Activated T-cell treated with anti-CD3 and anti-CD28 coated beads, Interleukin-2, amount 50 U/mL, for 72 hours (primary cell): ENCODE measurements at regions not wholly inside any gene's neighbourhood (a gene's known extent, or its start where the extent isn't known, plus 50 kb on each side); places are given as distances from the start of the nearest gene placed in this dataset.

Experiments
- ATAC-seq, 2 donors: fragments of 150-1000 bp; cut with Tn5 transposase; replicated peaks in 1 of 2; 2 replicates each; pipeline ENCODE4 v1.10.0; 2021; ENCODE audit warnings: moderate library complexity in 2 of 2, mild to moderate bottlenecking in 1 of 2
- DNase-seq, 2 donors: peaks; one replicate each; pipeline ENCODE4 v3.0.0; 2021 to 2022; ENCODE audit warnings: mixed read lengths in 1 of 2
- H3K27ac Mint-ChIP-seq: one replicate; pipeline ENCODE4 v1.8.0; 2022; ENCODE audit warnings: mild to moderate bottlenecking, moderate library complexity, mixed read lengths
- H3K27me3 Mint-ChIP-seq: one replicate; pipeline ENCODE4 v1.8.0; 2022; ENCODE audit warnings: low read depth, mixed read lengths
- H3K36me3 Mint-ChIP-seq, 2 donors: one replicate each; pipeline ENCODE4 v1.8.0; 2022; ENCODE audit warnings: mixed read lengths in 2 of 2, mild to moderate bottlenecking in 1 of 2; ENCODE audit not compliant: insufficient read depth in 2 of 2
- H3K4me1 Mint-ChIP-seq: one replicate; pipeline ENCODE4 v1.8.0; 2022; ENCODE audit warnings: low read depth, mixed read lengths
- H3K4me3 Mint-ChIP-seq, 2 donors: one replicate each; pipeline ENCODE4 v1.8.0; 2022; ENCODE audit warnings: mild to moderate bottlenecking in 2 of 2, mixed read lengths in 2 of 2, moderate library complexity in 2 of 2
- H3K9me3 Mint-ChIP-seq, 2 donors: one replicate each; pipeline ENCODE4 v1.8.0; 2022; ENCODE audit warnings: mixed read lengths in 2 of 2

DNA sequence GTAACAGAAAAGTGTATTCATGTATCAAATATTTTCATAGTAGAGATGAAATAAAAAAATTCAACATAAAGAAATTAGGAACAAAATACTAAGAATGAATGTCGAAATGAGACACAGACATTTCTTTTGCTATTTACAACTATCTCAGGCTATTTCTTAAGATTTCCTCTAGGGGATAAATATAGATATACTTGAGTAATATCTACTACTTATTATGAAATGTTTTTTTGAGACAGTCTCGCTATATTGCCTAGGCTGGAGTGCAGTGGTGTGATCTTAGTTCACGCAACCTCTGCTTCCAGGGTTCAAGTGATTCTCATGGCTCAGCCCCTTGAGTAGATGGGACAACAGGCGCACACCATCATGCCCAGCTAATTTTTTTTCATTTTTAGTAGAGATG is 326.1 kb downstream of the RNF144A start:
- H3K36me3 Mint-ChIP-seq: no peaks in the 10 kb centered on the region
- no peaks in the 10 kb centered on the region for H3K4me1 Mint-ChIP-seq
- no peaks in the 10 kb centered on the region for H3K27me3 Mint-ChIP-seq

DNA sequence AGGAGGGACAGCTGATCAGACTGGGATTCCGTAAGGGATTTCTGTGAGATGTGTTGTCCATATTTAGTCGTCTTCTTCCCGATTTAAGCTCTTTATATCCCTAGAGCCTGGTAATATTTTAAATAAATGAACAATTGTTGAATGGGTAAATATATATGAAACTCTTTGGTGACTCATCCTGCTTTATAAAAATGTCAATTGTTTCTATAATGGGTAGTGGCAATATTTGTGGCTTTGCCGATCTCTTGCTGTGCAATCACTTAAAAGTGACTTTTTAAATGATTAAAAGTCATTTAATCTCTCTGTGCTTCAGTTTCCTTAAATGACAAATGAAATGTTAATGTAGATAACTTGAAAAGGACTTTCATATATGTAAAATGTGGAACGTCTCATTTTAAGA is 339.2 kb downstream of the RNF144A start:
- H3K27me3 Mint-ChIP-seq: peaks cover 8% of the 10 kb centered on the region
- H3K4me1 Mint-ChIP-seq: no peaks in the 10 kb centered on the region
- H3K27ac Mint-ChIP-seq: no peak overlapping the region
- no peak overlapping the region for H3K4me3 Mint-ChIP-seq
- H3K36me3 Mint-ChIP-seq: no peaks in the 10 kb centered on the region
- no peak for DNase-seq
- H3K9me3 Mint-ChIP-seq: no peaks in the 10 kb centered on the region
- ATAC-seq: no peak

More for the DNA sequence above, 326.1 kb downstream of the RNF144A start:
- Mint-ChIP-seq H3K4me3 (no peak overlapping the region), H3K9me3 (no peaks in the 10 kb centered on the region), H3K27ac (no peak overlapping the region)
- ATAC-seq (no peak), DNase-seq (no peak)

DNA sequence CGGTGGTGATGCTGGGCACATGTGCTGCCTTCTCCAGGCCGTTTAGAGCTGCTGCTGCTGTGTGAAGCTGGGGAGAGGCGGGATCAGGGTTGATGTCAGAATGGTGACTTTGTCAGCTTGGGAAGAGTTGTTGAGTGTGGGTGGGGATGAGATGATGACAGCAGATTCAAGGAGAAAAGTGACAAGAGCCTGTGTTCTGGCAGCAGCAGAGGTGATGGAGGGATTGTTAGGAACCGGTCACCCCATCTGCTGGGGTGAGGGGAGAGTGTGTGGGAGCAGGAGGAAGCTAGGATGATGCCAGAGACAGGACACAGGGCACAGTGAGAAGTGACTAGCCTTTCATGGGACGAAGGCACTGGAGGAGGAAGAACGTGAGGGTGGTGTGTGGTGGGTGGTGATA is 345.5 kb downstream of the RNF144A start:
- Mint-ChIP-seq H3K9me3 (no peaks in the 10 kb centered on the region), H3K4me3 (no peak overlapping the region), H3K36me3 (no peaks in the 10 kb centered on the region), H3K4me1 (peaks cover 8% of the 10 kb centered on the region), H3K27me3 (peaks cover 10% of the 10 kb centered on the region), H3K27ac (no peak overlapping the region)
- ATAC-seq (no peak), DNase-seq (no peak)

DNA sequence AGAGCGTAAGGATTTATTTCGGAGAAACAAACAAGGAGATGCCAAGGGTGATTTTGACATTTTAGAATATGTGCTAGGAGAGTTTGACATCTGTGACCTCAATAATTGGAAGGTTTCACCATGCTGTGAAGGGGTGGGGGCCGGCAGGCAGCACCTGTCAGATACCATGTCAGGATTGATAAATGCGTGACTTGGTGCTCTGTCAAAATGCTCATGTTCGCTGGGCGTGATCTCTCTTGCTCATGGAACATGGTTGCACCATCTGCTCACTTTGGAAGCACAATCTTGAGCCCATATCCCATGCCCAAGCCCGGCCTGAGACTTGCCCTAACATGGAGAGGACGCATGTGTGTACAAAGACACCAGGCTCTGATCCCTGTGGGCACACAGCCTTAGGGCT is 347.6 kb downstream of the RNF144A start:
- no peak overlapping the region for H3K27ac Mint-ChIP-seq
- H3K4me1 Mint-ChIP-seq: peaks cover 8% of the 10 kb centered on the region
- no peaks in the 10 kb centered on the region for H3K9me3 Mint-ChIP-seq
- H3K27me3 Mint-ChIP-seq: peaks cover 10% of the 10 kb centered on the region
- no peak overlapping the region for H3K4me3 Mint-ChIP-seq
- ATAC-seq: no peak
- DNase-seq: no peak
- H3K36me3 Mint-ChIP-seq: no peaks in the 10 kb centered on the region

DNA sequence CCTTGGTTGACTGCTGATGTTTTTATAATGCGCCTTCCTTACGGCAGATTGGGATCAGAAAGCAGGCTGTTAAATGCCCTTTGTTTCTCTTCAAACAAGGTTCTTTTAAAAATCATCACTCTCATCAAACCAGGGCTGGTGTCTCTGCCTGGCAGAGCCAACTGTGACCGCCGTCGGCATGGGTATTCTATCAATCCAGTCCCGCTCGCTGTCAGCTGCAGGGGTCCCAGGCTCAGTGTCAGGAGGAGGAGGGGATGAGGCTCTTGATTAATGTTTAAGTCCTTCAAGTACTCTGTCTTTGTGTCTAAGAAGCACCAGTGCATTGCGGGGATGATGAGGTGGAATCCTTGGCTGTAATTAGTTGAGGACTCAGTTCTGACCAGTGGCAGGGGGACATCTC is 348.1 kb downstream of the RNF144A start:
- DNase-seq (no peak), ATAC-seq (no peak)
- Mint-ChIP-seq H3K9me3 (no peaks in the 10 kb centered on the region), H3K27me3 (peaks cover 10% of the 10 kb centered on the region), H3K27ac (no peak overlapping the region), H3K36me3 (no peaks in the 10 kb centered on the region), H3K4me3 (no peak overlapping the region), H3K4me1 (peaks cover 8% of the 10 kb centered on the region)

DNA sequence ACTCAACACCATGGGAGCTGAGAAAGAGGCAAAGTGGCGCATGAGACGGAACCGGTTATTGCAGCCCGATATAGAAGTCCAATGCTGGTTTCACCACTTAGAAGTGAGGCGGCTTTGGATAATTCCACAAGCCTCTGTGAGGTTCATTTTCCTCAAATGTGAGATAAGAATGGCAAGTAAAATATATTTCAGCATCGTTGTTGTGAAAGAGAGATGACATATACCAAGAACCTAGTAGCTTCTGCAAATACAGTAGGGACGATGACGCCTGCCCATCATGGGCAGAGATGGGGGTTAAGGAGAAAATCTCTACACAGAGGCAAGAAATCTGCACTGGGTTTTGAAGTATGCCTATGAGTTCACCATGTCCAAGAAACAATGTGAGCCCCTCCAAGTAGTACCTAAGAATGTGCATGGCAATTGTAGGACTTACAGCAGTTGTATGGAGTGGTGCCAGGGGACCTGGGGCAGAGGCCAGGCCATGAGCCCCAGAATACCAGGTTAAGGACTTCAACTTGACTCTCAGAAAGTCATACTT is 352.0 kb downstream of the RNF144A start:
- H3K36me3 Mint-ChIP-seq: no peaks in the 10 kb centered on the region
- DNase-seq (no peak), ATAC-seq (no peak)
- no peaks in the 10 kb centered on the region for H3K4me1 Mint-ChIP-seq
- H3K27ac Mint-ChIP-seq: no peak overlapping the region
- H3K27me3 Mint-ChIP-seq: peaks cover 6% of the 10 kb centered on the region
- no peak overlapping the region for H3K4me3 Mint-ChIP-seq
- H3K9me3 Mint-ChIP-seq: no peaks in the 10 kb centered on the region

DNA sequence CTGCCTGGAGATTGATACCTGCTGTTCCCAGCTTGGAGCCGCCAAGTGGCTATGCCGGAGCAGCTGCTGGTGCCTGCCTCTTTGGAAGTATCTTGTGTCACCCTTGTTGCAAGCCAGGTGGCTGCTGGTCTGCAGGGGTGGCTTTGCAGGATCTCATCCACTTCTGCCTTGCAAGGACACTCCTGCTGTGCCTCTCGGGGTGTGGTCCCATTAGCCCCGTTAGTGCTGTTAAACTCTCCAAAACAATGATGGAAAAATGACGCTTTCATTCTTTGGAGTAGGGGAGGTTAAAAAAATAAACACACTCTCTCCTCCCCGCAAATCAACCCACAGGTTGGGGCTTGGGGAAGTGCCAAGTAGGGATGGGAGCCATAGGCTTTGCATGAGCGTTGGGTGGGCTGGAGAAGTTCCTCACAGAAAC is 352.8 kb downstream of the RNF144A start:
- H3K36me3 Mint-ChIP-seq: no peaks in the 10 kb centered on the region
- no peaks in the 10 kb centered on the region for H3K4me1 Mint-ChIP-seq
- no peak overlapping the region for H3K4me3 Mint-ChIP-seq
- DNase-seq (no peak), ATAC-seq (no peak)
- no peak overlapping the region for H3K27ac Mint-ChIP-seq
- H3K27me3 Mint-ChIP-seq: peaks cover 6% of the 10 kb centered on the region
- no peaks in the 10 kb centered on the region for H3K9me3 Mint-ChIP-seq

DNA sequence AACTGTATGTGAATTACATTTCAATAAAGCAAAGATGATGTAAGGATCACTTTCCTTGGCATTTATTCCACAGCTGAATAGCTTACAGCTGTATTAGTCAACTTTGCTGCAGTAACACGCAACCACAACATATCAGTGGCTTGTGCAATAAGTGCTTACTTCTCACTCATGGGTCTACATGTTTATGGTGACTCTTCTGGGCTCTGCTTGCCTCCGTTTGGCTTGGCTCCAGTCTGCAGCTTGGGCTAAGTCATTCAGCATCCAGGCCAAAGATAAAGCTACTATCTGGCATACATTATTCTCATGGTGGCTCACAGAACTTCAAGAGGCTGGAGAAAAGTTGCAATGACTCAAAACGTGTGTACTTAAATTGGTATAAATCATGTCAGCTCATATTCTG is 355.0 kb downstream of the RNF144A start:
- DNase-seq (no peak), ATAC-seq (no peak)
- no peaks in the 10 kb centered on the region for H3K36me3 Mint-ChIP-seq
- H3K27ac Mint-ChIP-seq: no peak overlapping the region
- H3K27me3 Mint-ChIP-seq: peaks cover 6% of the 10 kb centered on the region
- no peaks in the 10 kb centered on the region for H3K9me3 Mint-ChIP-seq
- H3K4me3 Mint-ChIP-seq: no peak overlapping the region
- no peaks in the 10 kb centered on the region for H3K4me1 Mint-ChIP-seq

DNA sequence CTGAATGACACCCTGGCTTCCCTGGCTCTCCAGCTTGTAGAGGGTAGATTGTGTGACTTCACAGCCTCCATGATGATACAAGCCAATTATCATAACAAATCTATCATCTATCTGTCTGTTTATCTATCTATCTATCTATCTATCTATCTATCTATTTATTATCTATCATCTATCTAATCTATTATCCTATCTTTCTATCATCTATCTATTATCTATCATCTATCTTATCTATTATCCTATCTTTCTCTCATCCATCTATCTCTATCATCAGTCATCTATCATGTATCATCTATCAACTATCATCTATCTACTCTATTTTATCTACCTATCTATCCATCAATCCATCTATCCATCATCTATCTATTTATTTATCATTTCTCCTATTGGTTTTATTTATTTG is 361.8 kb downstream of the RNF144A start:
- H3K9me3 Mint-ChIP-seq: no peaks in the 10 kb centered on the region
- no peak for ATAC-seq
- H3K4me1 Mint-ChIP-seq: no peaks in the 10 kb centered on the region
- H3K36me3 Mint-ChIP-seq: no peaks in the 10 kb centered on the region
- H3K27ac Mint-ChIP-seq: no peak overlapping the region
- peaks cover 2% of the 10 kb centered on the region for H3K27me3 Mint-ChIP-seq
- no peak overlapping the region for H3K4me3 Mint-ChIP-seq
- DNase-seq: no peak

DNA sequence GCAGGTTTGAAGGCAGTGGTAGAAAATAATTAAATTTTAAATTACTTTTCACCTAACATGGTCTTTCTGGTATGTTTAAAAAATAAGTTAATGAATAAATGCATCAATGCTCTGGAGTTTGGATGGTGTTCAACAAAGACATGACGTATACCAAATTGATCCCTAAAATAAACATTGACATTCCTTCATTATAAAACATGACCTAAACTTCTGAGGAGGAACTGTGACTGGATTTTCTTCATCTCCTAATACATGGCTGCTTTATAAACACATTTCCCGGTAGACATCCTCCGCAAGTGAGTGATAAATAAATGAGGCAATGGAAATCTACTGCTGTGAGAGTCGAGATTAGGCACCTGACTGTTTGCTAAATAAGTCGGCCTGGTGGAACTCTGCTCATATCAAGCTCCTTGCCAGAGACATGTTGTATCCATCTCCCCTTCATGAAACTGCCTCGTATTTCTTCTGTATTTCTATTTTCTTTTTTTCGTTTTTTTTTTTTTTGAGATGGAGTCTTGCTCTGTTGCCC is 362.3 kb downstream of the RNF144A start:
- ATAC-seq: no peak
- Mint-ChIP-seq H3K36me3 (no peaks in the 10 kb centered on the region), H3K4me1 (no peaks in the 10 kb centered on the region), H3K4me3 (no peak overlapping the region), H3K27me3 (no peaks in the 10 kb centered on the region), H3K9me3 (no peaks in the 10 kb centered on the region), H3K27ac (no peak overlapping the region)
- DNase-seq: no peak

DNA sequence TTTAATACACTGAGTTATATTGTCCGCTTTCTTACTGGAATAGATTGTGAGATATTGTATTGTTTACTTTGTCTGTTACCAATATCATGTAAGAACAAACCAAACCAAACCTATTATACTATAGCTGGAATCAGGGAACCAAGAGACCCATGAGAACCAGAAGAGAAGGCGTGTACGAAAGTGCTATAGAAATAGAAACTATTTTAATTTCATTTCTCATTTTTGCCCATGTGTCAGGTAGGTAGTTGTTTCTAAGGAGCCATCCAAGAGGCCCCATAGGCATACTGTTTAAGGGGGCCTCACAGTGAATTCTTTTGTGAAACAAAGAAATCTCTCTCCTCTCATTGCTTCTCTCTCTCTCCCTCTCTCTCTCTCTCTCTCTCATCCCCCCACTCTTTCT is 363.6 kb downstream of the RNF144A start:
- Mint-ChIP-seq H3K4me1 (no peaks in the 10 kb centered on the region), H3K4me3 (no peak overlapping the region)

DNA sequence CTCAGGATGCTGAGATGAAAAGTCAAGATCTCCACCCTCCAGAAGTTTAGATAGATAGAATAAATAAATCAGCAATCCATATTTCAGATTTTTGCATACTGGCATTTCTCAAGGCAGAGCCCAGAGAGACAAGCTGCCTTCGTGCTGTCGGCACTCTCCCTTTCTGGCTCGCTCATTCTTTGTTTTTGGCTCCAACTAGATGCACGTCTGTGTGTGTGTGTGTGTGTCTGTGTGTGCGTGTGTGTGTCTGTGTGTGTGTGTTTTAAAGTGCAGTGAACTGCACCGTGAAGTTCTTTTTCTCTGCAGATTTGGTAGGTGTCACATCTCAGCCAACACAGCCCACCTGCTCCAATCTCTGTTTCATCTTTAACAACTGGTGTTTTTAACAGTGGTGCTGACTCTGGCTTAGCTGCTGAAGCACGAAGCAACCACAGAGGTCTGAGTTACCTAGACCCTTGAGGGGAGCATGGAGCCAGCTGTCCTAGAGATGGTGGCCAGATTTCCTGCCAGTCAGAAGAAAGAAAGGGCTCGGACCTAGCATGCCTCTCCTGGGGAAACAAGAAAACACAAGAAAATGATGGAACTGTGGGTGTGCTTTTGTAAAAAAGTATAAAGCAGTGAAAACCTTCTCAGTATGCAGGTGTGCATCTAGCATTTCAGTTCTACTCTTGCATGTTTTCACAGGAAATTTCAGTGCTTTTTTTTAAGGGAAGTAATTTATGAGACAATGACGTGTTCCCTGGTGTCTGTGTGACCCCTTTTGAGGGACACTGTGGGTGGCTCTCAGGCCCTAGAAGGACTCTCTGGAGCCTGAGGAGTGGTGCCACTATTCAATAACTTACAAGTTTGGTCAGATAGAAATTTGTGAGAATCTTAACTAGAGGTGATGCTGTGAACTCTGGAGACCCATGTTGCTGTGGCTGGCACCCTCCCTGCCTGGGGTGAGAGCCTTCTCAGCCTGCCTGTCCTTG is 364.3 kb downstream of the RNF144A start:
- H3K36me3 Mint-ChIP-seq: no peaks in the 10 kb centered on the region
- no peaks in the 10 kb centered on the region for H3K9me3 Mint-ChIP-seq
- no peaks in the 10 kb centered on the region for H3K4me1 Mint-ChIP-seq
- no peak for ATAC-seq
- DNase-seq: no peak
- H3K4me3 Mint-ChIP-seq: no peak overlapping the region
- H3K27me3 Mint-ChIP-seq: no peaks in the 10 kb centered on the region
- H3K27ac Mint-ChIP-seq: no peak overlapping the region

More for the DNA sequence above, 363.6 kb downstream of the RNF144A start:
- Mint-ChIP-seq H3K36me3 (no peaks in the 10 kb centered on the region), H3K27ac (no peak overlapping the region), H3K27me3 (no peaks in the 10 kb centered on the region), H3K9me3 (no peaks in the 10 kb centered on the region)
- DNase-seq (no peak), ATAC-seq (no peak)

DNA sequence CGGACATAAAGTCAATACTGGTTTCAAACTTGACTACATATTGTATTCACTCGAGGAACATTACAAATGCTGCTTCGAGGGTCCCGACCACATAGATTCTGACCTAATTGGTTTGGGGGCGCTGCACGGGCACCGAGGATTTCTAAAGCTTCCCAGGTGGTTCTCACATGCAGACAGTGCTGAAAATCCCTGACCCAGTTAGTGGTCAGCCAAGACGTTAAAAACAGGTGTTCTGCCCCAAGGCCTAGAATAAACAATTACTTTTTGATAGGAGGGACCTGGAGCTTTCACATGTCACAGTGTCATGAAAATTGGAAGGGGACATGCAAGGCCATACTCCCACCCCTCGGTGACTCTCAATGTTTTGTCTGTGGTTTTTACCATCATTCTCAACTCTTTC is 368.9 kb downstream of the RNF144A start:
- no peak for ATAC-seq
- H3K27ac Mint-ChIP-seq: no peak overlapping the region
- H3K36me3 Mint-ChIP-seq: no peaks in the 10 kb centered on the region
- no peaks in the 10 kb centered on the region for H3K9me3 Mint-ChIP-seq
- H3K27me3 Mint-ChIP-seq: no peaks in the 10 kb centered on the region
- no peak overlapping the region for H3K4me3 Mint-ChIP-seq
- DNase-seq: no peak
- no peaks in the 10 kb centered on the region for H3K4me1 Mint-ChIP-seq
